Panc1 (cell line): ENCODE measurements at regions not wholly inside any gene's neighbourhood (a gene's known extent, or its start where the extent isn't known, plus 50 kb on each side); places are given as distances from the start of the nearest gene placed in this dataset.

ENCODE experiments used
- ATAC-seq: fragments of 200-7000 bp; cut with Tn5 transposase; 2 replicates; pipeline ENCODE4 v1.9.1; 2020; ENCODE audit warnings: mild to moderate bottlenecking, moderate library complexity
- BruUV-seq: library from RNA; stranded (reverse); fragments of 400-500 nt; replicated peaks from 2 replicates; lab custom pipeline; 2021; lab: Mats Ljungman, UMichigan
- CTCF ChIA-PET: fragments of 300-600 bp; sonication (Branson Sonifier 250); formaldehyde crosslinking; loops from one replicate; lab custom pipeline; 2022; ENCODE audit warnings: antibody characterized with exemption; lab: Charles Lee
- POLR2A ChIA-PET: fragments of 300-600 bp; sonication (Branson Sonifier 250); formaldehyde crosslinking; loops from one replicate; lab custom pipeline; 2022; ENCODE audit warnings: antibody characterized with exemption; lab: Charles Lee
- DNase-seq: peaks from one replicate; pipeline ENCODE4 v3.0.0-alpha.2; 2010; ENCODE audit warnings: low read depth, low spot score
- H3K27ac ChIP-seq: 2 replicates; pipeline ENCODE4 v1.5.1; 2011; ENCODE audit warnings: mild to moderate bottlenecking, low read length, inconsistent platforms
- H3K27me3 ChIP-seq: fragments of 200-500 bp; sonication (Bioruptor generic); 2 replicates; pipeline ENCODE4 v1.6.0; 2014; ENCODE audit warnings: low read length, inconsistent platforms; ENCODE audit not compliant: control insufficient read depth, insufficient read depth
- H3K36me3 ChIP-seq: fragments of 200-500 bp; sonication (Bioruptor generic); 2 replicates; pipeline ENCODE4 v1.5.1; 2014; ENCODE audit warnings: inconsistent platforms, mild to moderate bottlenecking, low read length, moderate library complexity; ENCODE audit not compliant: control insufficient read depth, insufficient read depth
- H3K4me1 ChIP-seq: 2 replicates; pipeline ENCODE4 v1.5.1; 2011; ENCODE audit warnings: inconsistent platforms, mild to moderate bottlenecking, low read length, moderate library complexity; ENCODE audit not compliant: control insufficient read depth, insufficient read depth
- H3K4me3 ChIP-seq, 2 experiments: 2 replicates each; pipeline ENCODE4 v1.5.1; 2011 to 2012; ENCODE audit warnings: low read depth in 2 of 2, low read length in 2 of 2, mild to moderate bottlenecking in 2 of 2, inconsistent platforms in 1 of 2, moderate library complexity in 1 of 2
- H3K9me3 ChIP-seq: fragments of 200-500 bp; sonication (Bioruptor generic); 2 replicates; pipeline ENCODE4 v1.5.1; 2014; ENCODE audit warnings: low read depth, mild to moderate bottlenecking, inconsistent platforms, low read length, moderate library complexity; ENCODE audit not compliant: control insufficient read depth, insufficient read depth
- CTCF ChIP-seq: fragments of 450-650 bp; IDR thresholded peaks from 2 replicates; pipeline ENCODE4 v1.5.1; 2017; ENCODE audit warnings: mild to moderate bottlenecking
- POLR2AphosphoS5 ChIP-seq: IDR thresholded peaks from 2 replicates; pipeline ENCODE4 v1.6.1; 2012; ENCODE audit warnings: mild to moderate bottlenecking, low read depth, low read length, moderate library complexity
- SIN3A ChIP-seq: IDR thresholded peaks from 2 replicates; pipeline ENCODE4 v1.6.1; 2012; ENCODE audit warnings: low read depth, mild to moderate bottlenecking, low read length, moderate library complexity, borderline replicate concordance; ENCODE audit not compliant: insufficient read depth
- TCF7L2 ChIP-seq: IDR thresholded peaks from 2 replicates; pipeline ENCODE4 v1.6.1; 2011; ENCODE audit warnings: mild to moderate bottlenecking, low read depth, low read length, inconsistent platforms
- in situ Hi-C: cut with HindIII; loops from 2 replicates; pipeline ENCODE4 v1.10.0; 2016; ENCODE audit warnings: low sequenced_read_pairs, low pct_unique_long_range_greater_than_20kb
- intact Hi-C: fragments of 100-400 bp; cut with micrococcal nuclease; formaldehyde crosslinking; loops from one replicate; pipeline ENCODE4 v1.10.0; 2022; ENCODE audit not compliant: unreplicated experiment
- TF ChIP-seq, protein P1 (sequence below), 2 experiments: IDR thresholded peaks; 2 replicates each; pipeline ENCODE4 v1.6.1; 2011 to 2012; ENCODE audit warnings: low read depth in 2 of 2, control low read depth in 1 of 2, low read length in 1 of 2, mild to moderate bottlenecking in 1 of 2, moderate library complexity in 1 of 2; ENCODE audit not compliant: insufficient read depth in 1 of 2

DNA sequence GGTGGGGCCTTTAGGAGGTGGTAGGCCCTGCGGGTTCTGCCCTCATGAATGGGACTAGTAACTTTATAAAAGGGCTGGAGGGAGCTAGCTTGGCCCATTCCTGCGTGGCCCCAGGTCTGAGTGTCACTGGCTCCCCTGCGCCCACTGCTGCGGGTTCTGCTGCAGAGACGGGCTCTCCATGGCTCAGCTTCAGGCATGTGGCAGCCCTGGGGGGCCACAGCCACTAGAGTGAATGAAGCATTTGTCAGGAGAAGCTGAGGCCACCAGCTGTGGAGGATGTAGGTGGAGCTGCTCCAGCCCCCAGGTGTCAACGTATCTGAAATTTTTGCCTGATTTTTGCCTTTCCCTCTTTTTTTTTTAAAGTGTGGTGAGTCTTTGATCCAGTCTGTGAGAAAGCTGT lies 119.1 kb downstream of the SOX1 start:
- H3K4me1 ChIP-seq, result no peaks in the 10 kb centered on the region
- H3K27ac ChIP-seq, result no peak overlapping the region
- ATAC-seq (no peak), DNase-seq (no peak)
- H3K9me3 ChIP-seq, result no peaks in the 10 kb centered on the region
- H3K4me3 ChIP-seq, result no peak overlapping the region
- no peaks in the 10 kb centered on the region for H3K36me3 ChIP-seq
- no peak for TF ChIP-seq SIN3A
- no peak for TF ChIP-seq POLR2AphosphoS5
- TF ChIP-seq CTCF, result no peak
- TF ChIP-seq, protein P1, sequence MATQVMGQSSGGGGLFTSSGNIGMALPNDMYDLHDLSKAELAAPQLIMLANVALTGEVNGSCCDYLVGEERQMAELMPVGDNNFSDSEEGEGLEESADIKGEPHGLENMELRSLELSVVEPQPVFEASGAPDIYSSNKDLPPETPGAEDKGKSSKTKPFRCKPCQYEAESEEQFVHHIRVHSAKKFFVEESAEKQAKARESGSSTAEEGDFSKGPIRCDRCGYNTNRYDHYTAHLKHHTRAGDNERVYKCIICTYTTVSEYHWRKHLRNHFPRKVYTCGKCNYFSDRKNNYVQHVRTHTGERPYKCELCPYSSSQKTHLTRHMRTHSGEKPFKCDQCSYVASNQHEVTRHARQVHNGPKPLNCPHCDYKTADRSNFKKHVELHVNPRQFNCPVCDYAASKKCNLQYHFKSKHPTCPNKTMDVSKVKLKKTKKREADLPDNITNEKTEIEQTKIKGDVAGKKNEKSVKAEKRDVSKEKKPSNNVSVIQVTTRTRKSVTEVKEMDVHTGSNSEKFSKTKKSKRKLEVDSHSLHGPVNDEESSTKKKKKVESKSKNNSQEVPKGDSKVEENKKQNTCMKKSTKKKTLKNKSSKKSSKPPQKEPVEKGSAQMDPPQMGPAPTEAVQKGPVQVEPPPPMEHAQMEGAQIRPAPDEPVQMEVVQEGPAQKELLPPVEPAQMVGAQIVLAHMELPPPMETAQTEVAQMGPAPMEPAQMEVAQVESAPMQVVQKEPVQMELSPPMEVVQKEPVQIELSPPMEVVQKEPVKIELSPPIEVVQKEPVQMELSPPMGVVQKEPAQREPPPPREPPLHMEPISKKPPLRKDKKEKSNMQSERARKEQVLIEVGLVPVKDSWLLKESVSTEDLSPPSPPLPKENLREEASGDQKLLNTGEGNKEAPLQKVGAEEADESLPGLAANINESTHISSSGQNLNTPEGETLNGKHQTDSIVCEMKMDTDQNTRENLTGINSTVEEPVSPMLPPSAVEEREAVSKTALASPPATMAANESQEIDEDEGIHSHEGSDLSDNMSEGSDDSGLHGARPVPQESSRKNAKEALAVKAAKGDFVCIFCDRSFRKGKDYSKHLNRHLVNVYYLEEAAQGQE (IDR thresholded peaks at IDR 0.05; ENCODE audit: insufficient read depth in 1 of 2, low read depth in 2 of 2, low read length in 1 of 2), result no peak
- no peak for TF ChIP-seq TCF7L2
- intact Hi-C loops, result no loop called here
- no TSS peak for BruUV-seq
- in situ Hi-C loops, result no loop called here
- no peaks in the 10 kb centered on the region for H3K27me3 ChIP-seq
- CTCF ChIA-PET, result no interaction called here
- POLR2A ChIA-PET, result no interaction called here

- TF ChIP-seq CTCF (no peak), SIN3A (no peak), POLR2AphosphoS5 (no peak), TCF7L2 (no peak)
- TF ChIP-seq, protein P1 (IDR thresholded peaks at IDR 0.05; ENCODE audit: insufficient read depth in 1 of 2, low read depth in 2 of 2, low read length in 1 of 2), result no peak
Measured at GRCh38 chr13:112187527-112188297, 120.8 kb downstream of the SOX1 start.

More at GRCh38 chr13:112187527-112188297, 120.8 kb downstream of the SOX1 start:
- Histone ChIP-seq H3K9me3 (no peaks in the 10 kb centered on the region), H3K36me3 (no peaks in the 10 kb centered on the region), H3K4me1 (no peaks in the 10 kb centered on the region), H3K27ac (no peak overlapping the region), H3K4me3 (no peak overlapping the region), H3K27me3 (no peaks in the 10 kb centered on the region; the same call in 1 of the 2 replicates)
- intact Hi-C loops (no loop called here), in situ Hi-C loops (no loop called here)
- ATAC-seq (no peak), DNase-seq (no peak)
- BruUV-seq, result no TSS peak
- ChIA-PET CTCF (no interaction called here), POLR2A (no interaction called here)
